ENCODE measurements at regions not wholly inside any gene's neighbourhood (a gene's known extent, or its start where the extent isn't known, plus 50 kb on each side); places are given as distances from the start of the nearest gene placed in this dataset.

DNA sequence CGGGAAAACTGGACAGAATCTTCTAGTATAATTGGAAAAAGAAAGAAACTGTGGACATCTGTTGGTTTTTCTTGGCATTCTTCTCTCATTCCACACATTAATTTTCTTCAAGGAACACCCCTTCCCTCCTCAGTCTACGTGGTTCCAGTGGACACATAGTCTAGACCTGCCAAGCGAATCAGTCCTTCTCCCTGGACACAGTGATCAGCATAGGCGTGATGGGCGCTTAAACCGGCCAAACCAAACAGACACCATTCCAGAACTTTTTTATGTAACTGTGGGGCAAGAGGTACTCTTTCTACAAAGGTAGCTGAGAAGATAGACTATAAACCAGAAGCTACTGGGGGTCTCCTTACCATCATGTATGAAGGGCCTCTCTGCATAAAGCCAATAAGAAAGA lies 121.8 kb upstream of the COX10 start:
- ChIA-PET CTCF (no interaction called here), POLR2A (no interaction called here)
- no peak overlapping the region for H3K4me2 ChIP-seq (ENCODE audit: insufficient read depth, low read length)
- H3K79me2 ChIP-seq (ENCODE audit: control insufficient read depth, insufficient read depth, low read length) = no peaks in the 10 kb centered on the region
- H3K9me3 ChIP-seq (replicated peaks; ENCODE audit: control insufficient read depth, insufficient read depth, low read length) = no peaks in the 10 kb centered on the region
- H2AFZ ChIP-seq (ENCODE audit: low read depth, low read length) = no peak overlapping the region
- intact Hi-C loops (cut with micrococcal nuclease) = no loop called here
- H3K9me1 ChIP-seq (replicated peaks; ENCODE audit: control insufficient read depth, extremely low read depth, insufficient read depth, low read length) = no peaks in the 10 kb centered on the region
- BruUV-seq (replicated peaks) = no TSS peak
- H3K27ac ChIP-seq (ENCODE audit: insufficient read depth, low read depth, low read length) = no peak overlapping the region
- FAIRE-seq (no peak), DNase-seq (ENCODE audit: low read depth, low spot score) (no peak)
- dilution Hi-C loops (cut with MboI; ENCODE audit: extremely low pct_ligation_motif_present, low sequenced_read_pairs) = no loop called here
- TF ChIP-seq FOS (IDR thresholded peaks at IDR 0.05; ENCODE audit: borderline replicate concordance, insufficient read depth, low read length) = no peak
- no peak for TF ChIP-seq POLR2AphosphoS5 (IDR thresholded peaks at IDR 0.05; ENCODE audit: insufficient read depth, low read depth, low read length)
- TF ChIP-seq, protein P1, sequence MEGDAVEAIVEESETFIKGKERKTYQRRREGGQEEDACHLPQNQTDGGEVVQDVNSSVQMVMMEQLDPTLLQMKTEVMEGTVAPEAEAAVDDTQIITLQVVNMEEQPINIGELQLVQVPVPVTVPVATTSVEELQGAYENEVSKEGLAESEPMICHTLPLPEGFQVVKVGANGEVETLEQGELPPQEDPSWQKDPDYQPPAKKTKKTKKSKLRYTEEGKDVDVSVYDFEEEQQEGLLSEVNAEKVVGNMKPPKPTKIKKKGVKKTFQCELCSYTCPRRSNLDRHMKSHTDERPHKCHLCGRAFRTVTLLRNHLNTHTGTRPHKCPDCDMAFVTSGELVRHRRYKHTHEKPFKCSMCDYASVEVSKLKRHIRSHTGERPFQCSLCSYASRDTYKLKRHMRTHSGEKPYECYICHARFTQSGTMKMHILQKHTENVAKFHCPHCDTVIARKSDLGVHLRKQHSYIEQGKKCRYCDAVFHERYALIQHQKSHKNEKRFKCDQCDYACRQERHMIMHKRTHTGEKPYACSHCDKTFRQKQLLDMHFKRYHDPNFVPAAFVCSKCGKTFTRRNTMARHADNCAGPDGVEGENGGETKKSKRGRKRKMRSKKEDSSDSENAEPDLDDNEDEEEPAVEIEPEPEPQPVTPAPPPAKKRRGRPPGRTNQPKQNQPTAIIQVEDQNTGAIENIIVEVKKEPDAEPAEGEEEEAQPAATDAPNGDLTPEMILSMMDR (IDR thresholded peaks at IDR 0.05; ENCODE audit: extremely low read depth in 1 of 2, insufficient read depth in 1 of 2, low read depth in 1 of 2, low read length in 2 of 2) = no peak
- no peak for TF ChIP-seq MYC (IDR thresholded peaks at IDR 0.05; ENCODE audit: low read depth, low read length)
- TF ChIP-seq JUN (IDR thresholded peaks at IDR 0.05; ENCODE audit: borderline replicate concordance, insufficient read depth, insufficient read length, low read depth) = no peak
- TF ChIP-seq POLR2A (IDR thresholded peaks at IDR 0.05; ENCODE audit: low read depth, low read length) = no peak
- TF ChIP-seq EZH2 (IDR thresholded peaks at IDR 0.05; ENCODE audit: borderline replicate concordance, low read depth, low read length, severe bottlenecking) = no peak
- no peak for TF ChIP-seq GATA2 (IDR thresholded peaks at IDR 0.05; ENCODE audit: insufficient read depth, insufficient read length, low read depth, low read length)
- TF ChIP-seq, protein P2, sequence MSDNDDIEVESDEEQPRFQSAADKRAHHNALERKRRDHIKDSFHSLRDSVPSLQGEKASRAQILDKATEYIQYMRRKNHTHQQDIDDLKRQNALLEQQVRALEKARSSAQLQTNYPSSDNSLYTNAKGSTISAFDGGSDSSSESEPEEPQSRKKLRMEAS (IDR thresholded peaks at IDR 0.05; ENCODE audit: insufficient read depth, insufficient read length) = no peak
- H3K4me1 ChIP-seq (ENCODE audit: control insufficient read depth, extremely low read depth, insufficient read depth, low read length) = no peaks in the 10 kb centered on the region
- no peak overlapping the region for H3K4me3 ChIP-seq (replicated peaks in 1 of 3; ENCODE audit: insufficient read depth in 1 of 3, low read depth in 1 of 3, low read length in 3 of 3)
- H3K36me3 ChIP-seq (ENCODE audit: control insufficient read depth in 2 of 2, extremely low read depth in 1 of 2, insufficient read depth in 2 of 2, low read length in 2 of 2) = no peaks in the 10 kb centered on the region
- no peak overlapping the region for H3K9ac ChIP-seq (replicated peaks; ENCODE audit: extremely low read depth, insufficient read depth, low read length)
- H4K20me1 ChIP-seq (replicated peaks; ENCODE audit: control insufficient read depth, extremely low read depth, insufficient read depth, low read length) = no peaks in the 10 kb centered on the region
- H3K27me3 ChIP-seq (ENCODE audit: control insufficient read depth in 2 of 2, insufficient read depth in 2 of 2, low read length in 2 of 2) = no peaks in the 10 kb centered on the region

Data from endothelial cell of umbilical vein (primary cell).